ENCODE measurements at regions not wholly inside any gene's neighbourhood (a gene's known extent, or its start where the extent isn't known, plus 50 kb on each side); places are given as distances from the start of the nearest gene placed in this dataset.

DNA sequence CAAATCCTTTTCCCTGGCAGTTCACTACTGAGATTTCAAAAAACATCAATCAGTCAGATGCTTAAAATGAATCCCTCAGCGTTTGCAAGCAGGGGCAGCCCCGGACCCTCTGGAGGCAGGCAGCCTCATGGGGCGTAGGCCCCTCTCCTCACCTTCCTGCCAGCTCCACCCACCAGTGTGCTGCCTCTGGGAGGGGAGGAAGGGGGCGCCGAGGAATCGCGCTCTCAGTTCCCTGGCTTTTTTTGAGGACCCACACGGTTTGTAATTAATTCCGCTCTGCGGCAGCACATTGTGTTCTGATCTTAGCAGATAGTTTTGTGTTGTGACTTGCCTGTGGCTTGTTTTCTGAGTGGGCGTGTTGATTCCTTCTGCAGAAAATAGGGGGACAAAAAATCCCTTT is 159.9 kb downstream of the KLF13 start:
- TF ChIP-seq EP300 (IDR thresholded peaks at IDR 0.05) (no peak), REST (IDR thresholded peaks at IDR 0.05) (no peak)

Measured in A549 (cell line).